IMR-90 (cell line): ENCODE measurements at regions not wholly inside any gene's neighbourhood (a gene's known extent, or its start where the extent isn't known, plus 50 kb on each side); places are given as distances from the start of the nearest gene placed in this dataset.

Experiments
- BHLHE40 ChIP-seq: fragments of 150-350 bp; IDR thresholded peaks from 2 replicates; pipeline ENCODE4 v1.6.1; 2016; ENCODE audit warnings: mild to moderate bottlenecking, low read depth, low read length
- CTCF ChIP-seq: conservative IDR thresholded peaks from 2 replicates; pipeline ENCODE4 v1.5.1; 2012; ENCODE audit warnings: mild to moderate bottlenecking, low read depth, low read length, improper control_type of control experiment
- FOS ChIP-seq: fragments of 150-350 bp; IDR thresholded peaks from 2 replicates; pipeline ENCODE4 v1.6.1; 2016; ENCODE audit warnings: low read depth, low read length
- MAFK ChIP-seq: IDR thresholded peaks from 2 replicates; pipeline ENCODE4 v1.6.1; 2012; ENCODE audit warnings: low read depth, low read length, improper control_type of control experiment
- MAZ ChIP-seq: IDR thresholded peaks from 2 replicates; pipeline ENCODE4 v1.6.1; 2012; ENCODE audit warnings: low read depth, mild to moderate bottlenecking, low read length, improper control_type of control experiment, moderate library complexity, borderline replicate concordance
- NFE2L2 ChIP-seq: fragments of 150-350 bp; IDR thresholded peaks from 2 replicates; pipeline ENCODE4 v1.6.1; 2016; ENCODE audit warnings: low read depth, mild to moderate bottlenecking, low read length
- RAD21 ChIP-seq: IDR thresholded peaks from 2 replicates; pipeline ENCODE4 v1.6.1; 2012; ENCODE audit warnings: low read length, improper control_type of control experiment
- SMC3 ChIP-seq: fragments of 150-350 bp; IDR thresholded peaks from 2 replicates; pipeline ENCODE4 v1.6.1; 2016; ENCODE audit warnings: low read depth, mild to moderate bottlenecking, antibody characterized with exemption, low read length, moderate library complexity

GRCh38 chr1:244187310-244187709 lies 136.2 kb downstream of the ZBTB18 start:
- TF ChIP-seq CTCF (no peak), FOS (no peak), SMC3 (no peak), MAFK (no peak), RAD21 (no peak), BHLHE40 (no peak), MAZ (no peak), NFE2L2 (no peak)
